GM18858 (cell line): ENCODE measurements at regions not wholly inside any gene's neighbourhood (a gene's known extent, or its start where the extent isn't known, plus 50 kb on each side); places are given as distances from the start of the nearest gene placed in this dataset.
"Not testable (repeated sequence)": the region's sequence is repeated elsewhere in the genome, so short reads cannot be mapped to it uniquely, and the experiment has no call there.

Experiments
- ATAC-seq: cut with Tn5 transposase; IDR thresholded peaks from one replicate; pipeline ENCODE4 v1.9.1; 2021; ENCODE audit not compliant: unreplicated experiment

- ATAC-seq = no peak
These were observed 280.5 kb upstream of the IRX4 start for GRCh38 chr5:2163060-2163856.

- no peak for ATAC-seq
These were observed 278.1 kb upstream of the IRX4 start for GRCh38 chr5:2160811-2161210.

- no peak for ATAC-seq
These were observed 276.0 kb upstream of the IRX4 start for GRCh38 chr5:2158767-2159166.

GRCh38 chr5:2158109-2158508 is 275.4 kb upstream of the IRX4 start:
- ATAC-seq = no peak

GRCh38 chr5:2157372-2157771 is 274.6 kb upstream of the IRX4 start:
- ATAC-seq = no peak

GRCh38 chr5:2156358-2157059 is 273.8 kb upstream of the IRX4 start:
- ATAC-seq = no peak

- ATAC-seq = no peak
These were observed 272.8 kb upstream of the IRX4 start for GRCh38 chr5:2155556-2155955.

- ATAC-seq = no peak
These were observed 271.1 kb upstream of the IRX4 start for GRCh38 chr5:2153802-2154201.

- ATAC-seq = no peak
These were observed 270.6 kb upstream of the IRX4 start for GRCh38 chr5:2153350-2153749.

GRCh38 chr5:2151301-2151888 is 268.7 kb upstream of the IRX4 start:
- ATAC-seq = not testable (repeated sequence)

GRCh38 chr5:2149195-2149539 is 266.4 kb upstream of the IRX4 start:
- ATAC-seq = no peak

GRCh38 chr5:2148312-2149194 is 265.8 kb upstream of the IRX4 start:
- ATAC-seq = no peak

- ATAC-seq = no peak
These were observed 265.0 kb upstream of the IRX4 start for GRCh38 chr5:2147504-2148311.

GRCh38 chr5:2143646-2144353 is 261.1 kb upstream of the IRX4 start:
- ATAC-seq = no peak

GRCh38 chr5:2143088-2143487 is 260.4 kb upstream of the IRX4 start:
- ATAC-seq = no peak

GRCh38 chr5:2142456-2142954 is 259.8 kb upstream of the IRX4 start:
- ATAC-seq = no peak

- no peak for ATAC-seq
These were observed 258.7 kb upstream of the IRX4 start for GRCh38 chr5:2141254-2142000.

- ATAC-seq = no peak
These were observed 257.9 kb upstream of the IRX4 start for GRCh38 chr5:2140501-2141175.
